Uterus (tissue), 3 donors: ENCODE measurements at regions not wholly inside any gene's neighbourhood (a gene's known extent, or its start where the extent isn't known, plus 50 kb on each side); places are given as distances from the start of the nearest gene placed in this dataset.
A peak's percentile ranks its signal among the peaks of the same experiment; 100 is the strongest.

Source experiments
- DNase-seq, 2 donors: peaks; one replicate each; pipeline ENCODE4 v3.0.0-alpha.2; 2019 to 2020
- H3K27ac ChIP-seq, 2 donors: fragments of 200-600 bp; sonication (generic); 1 replicate in 1 of 2; 2 replicates in 1 of 2; pipeline ENCODE4 v1.5.1; 2016 to 2018
- H3K27me3 ChIP-seq, 2 donors: fragments of 200-600 bp; sonication (generic); one replicate each; pipeline ENCODE4 v1.5.1; 2018 to 2019; ENCODE audit warnings: control low read depth in 1 of 2
- H3K36me3 ChIP-seq, 2 donors: fragments of 200-600 bp; sonication (generic); one replicate each; pipeline ENCODE4 v1.5.1; 2019; ENCODE audit warnings: control low read depth in 1 of 2
- H3K4me1 ChIP-seq, 2 donors: fragments of 200-600 bp; sonication (generic); one replicate each; pipeline ENCODE4 v1.5.1; 2018 to 2019; ENCODE audit warnings: control low read depth in 1 of 2
- H3K4me3 ChIP-seq, 2 donors: fragments of 200-600 bp; sonication (generic); 1 replicate in 1 of 2; 2 replicates in 1 of 2; pipeline ENCODE4 v1.5.1; 2018 to 2019; ENCODE audit warnings: mild to moderate bottlenecking in 1 of 2
- H3K9me3 ChIP-seq, 2 donors: fragments of 200-600 bp; sonication (generic); one replicate each; pipeline ENCODE4 v1.5.1; 2019; ENCODE audit warnings: control low read depth in 1 of 2
- CTCF ChIP-seq, 4 experiments: fragments of 200-600 bp in 2 of 4; fragments of 450-650 bp in 2 of 4; sonication (generic) in 2 of 4; IDR thresholded peaks; one replicate each; pipeline ENCODE4 v1.5.1; 2016 to 2019; ENCODE audit warnings: antibody characterized with exemption in 4 of 4, mild to moderate bottlenecking in 2 of 4, moderate library complexity in 1 of 4
- POLR2A ChIP-seq, 2 donors: fragments of 450-650 bp; IDR thresholded peaks; one replicate each; pipeline ENCODE4 v1.6.1; 2016; ENCODE audit warnings: antibody characterized with exemption in 2 of 2, mild to moderate bottlenecking in 1 of 2, moderate library complexity in 1 of 2
- intact Hi-C: fragments of 100-400 bp; cut with DNase I; formaldehyde crosslinking; loops from one replicate; pipeline ENCODE4 v1.15.1; 2023; ENCODE audit warnings: low total_unique reads
- donor health status: DM: yes; HTN: yes; CAD: no.

GRCh38 chr10:132467464-132468149 lies 70.0 kb upstream of the INPP5A start:
- intact Hi-C loops = no loop called here
- H3K4me1 ChIP-seq = peaks cover 0 to 54% of the 10 kb centered on the region in 2 donors
- H3K4me3 ChIP-seq = peak overlapping the region in 1 of 2 donors; percentile 11

GRCh38 chr10:132468216-132468615 lies 69.4 kb upstream of the INPP5A start:
- DNase-seq = peak in 1 of 2 donors; percentile 71
- H3K9me3 ChIP-seq = no peaks in the 10 kb centered on the region
- peak overlapping the region; percentile 92 to 93 for H3K27ac ChIP-seq
- TF ChIP-seq POLR2A (IDR thresholded peaks at IDR 0.05) (no peak), CTCF (IDR thresholded peaks at IDR 0.05) (no peak)
- intact Hi-C loops = no loop called here
- peak overlapping the region in 1 of 2 donors; percentile 11 for H3K4me3 ChIP-seq
- no peaks in the 10 kb centered on the region for H3K36me3 ChIP-seq
- H3K4me1 ChIP-seq = peaks cover 0 to 52% of the 10 kb centered on the region in 2 donors
- H3K27me3 ChIP-seq = no peaks in the 10 kb centered on the region

More at GRCh38 chr10:132467464-132468149, 70.0 kb upstream of the INPP5A start:
- peak in 1 of 2 donors; percentile 55 for DNase-seq
- Histone ChIP-seq H3K27ac (peak overlapping the region; percentile 92 to 93), H3K9me3 (no peaks in the 10 kb centered on the region), H3K36me3 (no peaks in the 10 kb centered on the region), H3K27me3 (no peaks in the 10 kb centered on the region)
- no peak for TF ChIP-seq POLR2A (IDR thresholded peaks at IDR 0.05)
- TF ChIP-seq CTCF (IDR thresholded peaks at IDR 0.05) = no peak

GRCh38 chr10:132468651-132469050 lies 68.9 kb upstream of the INPP5A start:
- intact Hi-C loops = no loop called here

GRCh38 chr10:132469197-132469884 lies 68.2 kb upstream of the INPP5A start:
- TF ChIP-seq POLR2A (IDR thresholded peaks at IDR 0.05) = peak in 1 of 2 donors; percentile 27
- TF ChIP-seq CTCF (IDR thresholded peaks at IDR 0.05) = no peak
- Histone ChIP-seq H3K4me3 (no peak overlapping the region), H3K4me1 (peaks cover 0 to 43% of the 10 kb centered on the region in 2 donors), H3K36me3 (no peaks in the 10 kb centered on the region), H3K9me3 (no peaks in the 10 kb centered on the region), H3K27me3 (no peaks in the 10 kb centered on the region), H3K27ac (peak overlapping the region; percentile 90 to 92)
- DNase-seq = peak; percentile 81 to 83
- intact Hi-C loops = no loop called here

More at GRCh38 chr10:132468651-132469050, 68.9 kb upstream of the INPP5A start:
- peaks cover 0 to 48% of the 10 kb centered on the region in 2 donors for H3K4me1 ChIP-seq
- H3K27ac ChIP-seq = peak overlapping the region; percentile 90 to 92
- DNase-seq = no peak
- no peaks in the 10 kb centered on the region for H3K36me3 ChIP-seq
- H3K4me3 ChIP-seq = no peak overlapping the region
- H3K9me3 ChIP-seq = no peaks in the 10 kb centered on the region
- no peaks in the 10 kb centered on the region for H3K27me3 ChIP-seq
- TF ChIP-seq POLR2A (IDR thresholded peaks at IDR 0.05) (no peak), CTCF (IDR thresholded peaks at IDR 0.05) (no peak)
